PC-9 (cell line): ENCODE measurements at regions not wholly inside any gene's neighbourhood (a gene's known extent, or its start where the extent isn't known, plus 50 kb on each side); places are given as distances from the start of the nearest gene placed in this dataset.

Experiments used
- BruUV-seq: library from RNA; stranded (reverse); fragments of 400-500 nt; replicated peaks from 2 replicates; lab custom pipeline; 2021; lab: Mats Ljungman, UMichigan
- CTCF ChIA-PET: fragments of 300-600 bp; sonication (Branson Sonifier 250); formaldehyde crosslinking; loops from one replicate; lab custom pipeline; 2022; ENCODE audit warnings: antibody characterized with exemption; lab: Charles Lee
- POLR2A ChIA-PET: fragments of 300-600 bp; sonication (Branson Sonifier 250); formaldehyde crosslinking; loops from one replicate; lab custom pipeline; 2022; ENCODE audit warnings: antibody characterized with exemption; ENCODE audit not compliant: unreplicated experiment; lab: Charles Lee
- DNase-seq, 2 experiments: peaks; one replicate each; pipeline versions ENCODE4 v3.0.0 to v3.0.0-alpha.2; 2015 to 2022; ENCODE audit warnings: mixed read lengths in 1 of 2
- H2AFZ ChIP-seq: fragments of 200-600 bp; sonication (generic); 2 replicates; pipeline ENCODE4 v1.8.1; 2017; ENCODE audit warnings: antibody characterized with exemption
- H3F3A ChIP-seq: fragments of 200-600 bp; sonication (generic); 2 replicates; pipeline ENCODE4 v1.8.1; 2017; ENCODE audit warnings: antibody characterized with exemption, mild to moderate bottlenecking, low read depth; ENCODE audit not compliant: insufficient read depth
- H3K27ac ChIP-seq: fragments of 200-600 bp; sonication (generic); 2 replicates; pipeline ENCODE4 v1.6.1; 2016; ENCODE audit warnings: mixed run types
- H3K27me3 ChIP-seq: fragments of 200-600 bp; sonication (generic); 2 replicates; pipeline ENCODE4 v1.6.1; 2016; ENCODE audit warnings: low read depth, mixed run types; ENCODE audit not compliant: insufficient read depth
- H3K36me3 ChIP-seq: fragments of 200-600 bp; sonication (generic); 2 replicates; pipeline ENCODE4 v1.6.1; 2016; ENCODE audit warnings: low read depth, mixed run types
- H3K4me1 ChIP-seq: fragments of 200-600 bp; sonication (generic); replicated peaks from 2 replicates; pipeline ENCODE4 v1.6.1; 2016; ENCODE audit warnings: mixed run types; ENCODE audit not compliant: insufficient read depth
- H3K4me2 ChIP-seq: fragments of 200-600 bp; sonication (generic); 2 replicates; pipeline ENCODE4 v1.6.1; 2017; ENCODE audit warnings: mixed run types
- H3K4me3 ChIP-seq: fragments of 200-600 bp; sonication (generic); 2 replicates; pipeline ENCODE4 v1.6.1; 2016; ENCODE audit warnings: mixed run types
- H3K79me2 ChIP-seq: fragments of 200-600 bp; sonication (generic); 2 replicates; pipeline ENCODE4 v1.6.1; 2017; ENCODE audit warnings: low read depth, mixed run types
- H3K9me2 ChIP-seq: fragments of 200-600 bp; sonication (generic); 2 replicates; pipeline ENCODE4 v1.8.1; 2017; ENCODE audit warnings: mild to moderate bottlenecking; ENCODE audit not compliant: insufficient read depth
- H3K9me3 ChIP-seq: fragments of 200-600 bp; sonication (generic); 2 replicates; pipeline ENCODE4 v1.8.1; 2016; ENCODE audit warnings: low read depth; ENCODE audit not compliant: insufficient read depth
- H4K20me1 ChIP-seq: fragments of 200-600 bp; sonication (generic); 2 replicates; pipeline ENCODE4 v1.8.1; 2017; ENCODE audit not compliant: insufficient read depth
- EZH2 ChIP-seq: fragments of 200-600 bp; sonication (generic); IDR thresholded peaks from 2 replicates; pipeline ENCODE4 v1.8.0; 2017; ENCODE audit warnings: antibody characterized with exemption, low read depth
- intact Hi-C: fragments of 100-400 bp; cut with micrococcal nuclease; formaldehyde crosslinking; loops from one replicate; pipeline ENCODE4 v1.10.0; 2022; ENCODE audit not compliant: unreplicated experiment
- TF ChIP-seq, protein P1 (sequence below): fragments of 200-600 bp; sonication (generic); conservative IDR thresholded peaks from 2 replicates; pipeline ENCODE4 v1.6.1; 2017; ENCODE audit warnings: mixed run types, antibody characterized with exemption, mild to moderate bottlenecking, moderate library complexity

DNA sequence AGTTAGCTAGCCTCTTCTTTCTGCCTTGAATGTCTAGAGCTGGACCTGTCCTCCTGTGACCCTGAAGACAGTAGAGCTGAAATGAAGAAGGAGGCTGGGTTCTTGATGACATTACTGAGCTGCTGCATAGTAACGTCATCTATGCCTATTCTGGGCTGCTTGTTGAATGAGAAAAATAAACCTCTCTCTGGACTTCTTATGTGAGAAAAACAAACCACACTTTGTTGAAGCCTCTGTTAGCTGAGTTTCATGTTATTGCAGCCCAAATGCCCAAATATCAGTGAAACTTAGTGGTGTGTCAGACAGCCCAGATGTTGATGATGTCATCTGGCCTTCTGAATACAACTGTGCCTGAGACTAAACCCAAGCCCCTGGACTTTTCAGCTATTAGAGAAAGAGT, 67.0 kb upstream of the MAX start:
- Histone ChIP-seq H3K9me3 (no peaks in the 10 kb centered on the region; the same call in 1 of the 2 replicates), H3K36me3 (no peaks in the 10 kb centered on the region), H3K9me2 (no peaks in the 10 kb centered on the region), H3F3A (peaks cover 9% of the 10 kb centered on the region; the same call in 1 of the 2 replicates), H3K27me3 (no peaks in the 10 kb centered on the region), H4K20me1 (no peaks in the 10 kb centered on the region), H3K27ac (no peak overlapping the region), H3K79me2 (no peaks in the 10 kb centered on the region), H3K4me2 (no peak overlapping the region), H3K4me3 (no peak overlapping the region), H2AFZ (no peak overlapping the region), H3K4me1 (peaks cover 15% of the 10 kb centered on the region)
- intact Hi-C loops: no loop called here
- CTCF ChIA-PET: interaction anchor here (0.7 kb wide), 1 partner anchor 267 kb away, joined by 3 read pairs; no protein-coding TSS in a partner anchor
- no peak for DNase-seq
- BruUV-seq: no TSS peak
- TF ChIP-seq, protein P1, sequence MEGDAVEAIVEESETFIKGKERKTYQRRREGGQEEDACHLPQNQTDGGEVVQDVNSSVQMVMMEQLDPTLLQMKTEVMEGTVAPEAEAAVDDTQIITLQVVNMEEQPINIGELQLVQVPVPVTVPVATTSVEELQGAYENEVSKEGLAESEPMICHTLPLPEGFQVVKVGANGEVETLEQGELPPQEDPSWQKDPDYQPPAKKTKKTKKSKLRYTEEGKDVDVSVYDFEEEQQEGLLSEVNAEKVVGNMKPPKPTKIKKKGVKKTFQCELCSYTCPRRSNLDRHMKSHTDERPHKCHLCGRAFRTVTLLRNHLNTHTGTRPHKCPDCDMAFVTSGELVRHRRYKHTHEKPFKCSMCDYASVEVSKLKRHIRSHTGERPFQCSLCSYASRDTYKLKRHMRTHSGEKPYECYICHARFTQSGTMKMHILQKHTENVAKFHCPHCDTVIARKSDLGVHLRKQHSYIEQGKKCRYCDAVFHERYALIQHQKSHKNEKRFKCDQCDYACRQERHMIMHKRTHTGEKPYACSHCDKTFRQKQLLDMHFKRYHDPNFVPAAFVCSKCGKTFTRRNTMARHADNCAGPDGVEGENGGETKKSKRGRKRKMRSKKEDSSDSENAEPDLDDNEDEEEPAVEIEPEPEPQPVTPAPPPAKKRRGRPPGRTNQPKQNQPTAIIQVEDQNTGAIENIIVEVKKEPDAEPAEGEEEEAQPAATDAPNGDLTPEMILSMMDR: no peak
- TF ChIP-seq EZH2: no peak
- POLR2A ChIA-PET: interaction anchor here (0.6 kb wide), 2 partner anchors 493 to 1298 kb away, joined by 4 to 5 read pairs; no protein-coding TSS in a partner anchor

DNA sequence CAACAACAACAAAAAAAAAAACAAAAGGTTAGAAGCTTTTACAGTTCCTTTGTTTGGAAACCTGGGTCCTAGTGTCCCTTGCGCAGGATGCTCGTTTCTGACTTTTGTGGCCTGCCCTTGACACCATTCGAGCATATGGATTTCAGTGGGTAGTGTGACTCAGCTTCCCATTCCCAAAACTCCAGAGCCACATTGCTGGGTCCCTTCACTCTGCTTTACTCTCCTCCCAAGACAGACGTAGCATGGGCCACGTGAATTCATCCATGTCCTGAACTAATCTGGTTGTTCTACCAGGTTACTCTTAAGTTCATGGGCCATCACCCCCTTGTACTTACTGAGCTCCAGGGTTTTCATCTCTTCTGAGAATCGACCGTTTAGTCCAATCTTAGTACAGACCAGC, 68.0 kb upstream of the MAX start:
- no peaks in the 10 kb centered on the region for H3K36me3 ChIP-seq
- ChIA-PET POLR2A (no interaction called here), CTCF (no interaction called here)
- H3K9me2 ChIP-seq: no peaks in the 10 kb centered on the region
- no peak overlapping the region for H3K4me2 ChIP-seq
- H3K27ac ChIP-seq: no peak overlapping the region
- no peaks in the 10 kb centered on the region for H4K20me1 ChIP-seq
- intact Hi-C loops: no loop called here
- no peak for DNase-seq
- 0 out of 2 replicates have a peak, but pooled peaks cover 8% of the 10 kb centered on the region for H3K4me1 ChIP-seq
- TF ChIP-seq, protein P1: no peak
- TF ChIP-seq EZH2: no peak
- BruUV-seq: no TSS peak
- no peak overlapping the region for H2AFZ ChIP-seq
- no peaks in the 10 kb centered on the region; the same call in 1 of the 2 replicates for H3K9me3 ChIP-seq
- H3K27me3 ChIP-seq: no peaks in the 10 kb centered on the region
- H3K4me3 ChIP-seq: no peak overlapping the region
- H3F3A ChIP-seq: no peaks in the 10 kb centered on the region
- no peaks in the 10 kb centered on the region for H3K79me2 ChIP-seq

DNA sequence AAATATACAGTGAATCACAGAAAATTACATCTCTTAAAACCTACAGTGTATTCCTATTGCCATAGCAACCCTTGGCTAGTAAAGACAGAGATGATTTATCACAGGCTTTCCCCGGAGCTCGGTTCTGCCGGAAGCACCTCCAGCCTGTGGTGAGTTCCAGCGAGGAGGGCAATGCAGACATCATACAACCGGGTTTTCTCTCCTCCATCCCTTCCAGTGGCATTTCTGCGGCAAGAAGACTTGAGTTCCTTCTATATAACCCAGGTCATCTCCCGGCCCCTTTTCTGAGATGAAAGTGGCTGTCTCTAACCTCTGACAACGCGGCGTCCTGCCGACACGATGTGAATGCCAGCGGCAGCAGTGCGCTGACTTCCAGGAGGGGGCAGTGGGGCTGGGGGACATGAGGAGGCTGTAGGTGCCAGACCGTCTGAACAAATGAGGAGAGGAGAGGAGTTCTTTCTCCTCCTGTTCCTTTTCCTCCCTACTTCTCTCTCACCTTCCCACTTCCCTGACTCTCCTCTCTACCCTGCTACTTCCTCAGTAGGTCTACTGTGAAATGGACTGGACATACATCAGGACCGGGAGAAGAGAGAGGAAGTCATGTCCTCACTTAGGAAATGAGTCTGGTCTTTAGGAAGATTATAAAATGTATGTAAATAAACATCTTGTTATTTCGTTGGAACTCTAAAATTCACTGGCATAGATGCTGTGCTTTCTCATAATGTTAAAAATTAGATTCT, 68.6 kb upstream of the MAX start:
- POLR2A ChIA-PET: no interaction called here
- no TSS peak for BruUV-seq
- CTCF ChIA-PET: interaction anchor here (0.6 kb wide), 1 partner anchor 653 kb away, joined by 7 read pairs; no protein-coding TSS in a partner anchor
- no peaks in the 10 kb centered on the region for H3K9me2 ChIP-seq
- no peaks in the 10 kb centered on the region for H4K20me1 ChIP-seq
- H3K27me3 ChIP-seq: no peaks in the 10 kb centered on the region
- TF ChIP-seq EZH2: no peak
- TF ChIP-seq, protein P1: no peak
- 0 out of 2 replicates have a peak, but pooled peaks cover 8% of the 10 kb centered on the region for H3K4me1 ChIP-seq
- H3K36me3 ChIP-seq: no peaks in the 10 kb centered on the region
- H3K4me3 ChIP-seq: no peak overlapping the region
- no peaks in the 10 kb centered on the region for H3K79me2 ChIP-seq
- no peak overlapping the region for H2AFZ ChIP-seq
- DNase-seq: no peak
- H3F3A ChIP-seq: no peaks in the 10 kb centered on the region
- H3K27ac ChIP-seq: no peak overlapping the region
- H3K4me2 ChIP-seq: no peak overlapping the region
- H3K9me3 ChIP-seq: no peaks in the 10 kb centered on the region; the same call in 1 of the 2 replicates
- intact Hi-C loops: no loop called here
